ENCODE measurements at regions not wholly inside any gene's neighbourhood (a gene's known extent, or its start where the extent isn't known, plus 50 kb on each side); places are given as distances from the start of the nearest gene placed in this dataset.
"Not testable (repeated sequence)": the region's sequence is repeated elsewhere in the genome, so short reads cannot be mapped to it uniquely, and the experiment has no call there.

DNA sequence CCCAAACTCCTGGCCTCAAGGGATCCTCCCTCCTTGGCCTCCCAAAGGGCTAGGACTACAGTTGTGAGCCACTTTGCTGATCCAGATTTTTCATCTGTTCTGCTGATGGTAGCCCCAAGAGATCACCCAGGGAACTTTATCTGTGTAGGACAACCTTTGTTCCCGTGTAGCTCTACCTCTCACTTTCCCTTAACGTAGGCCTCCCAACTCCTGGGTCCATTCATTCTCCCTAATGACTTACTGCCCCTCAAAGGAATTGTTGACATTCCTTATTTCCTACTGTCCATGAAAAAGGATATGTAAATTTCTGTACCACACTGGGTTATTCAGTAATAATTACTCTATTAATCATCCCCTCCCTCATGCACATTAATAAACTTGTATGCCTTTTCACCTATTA, 51.0 kb upstream of the PHF24 start:
- DNase-seq, result no peak

DNA sequence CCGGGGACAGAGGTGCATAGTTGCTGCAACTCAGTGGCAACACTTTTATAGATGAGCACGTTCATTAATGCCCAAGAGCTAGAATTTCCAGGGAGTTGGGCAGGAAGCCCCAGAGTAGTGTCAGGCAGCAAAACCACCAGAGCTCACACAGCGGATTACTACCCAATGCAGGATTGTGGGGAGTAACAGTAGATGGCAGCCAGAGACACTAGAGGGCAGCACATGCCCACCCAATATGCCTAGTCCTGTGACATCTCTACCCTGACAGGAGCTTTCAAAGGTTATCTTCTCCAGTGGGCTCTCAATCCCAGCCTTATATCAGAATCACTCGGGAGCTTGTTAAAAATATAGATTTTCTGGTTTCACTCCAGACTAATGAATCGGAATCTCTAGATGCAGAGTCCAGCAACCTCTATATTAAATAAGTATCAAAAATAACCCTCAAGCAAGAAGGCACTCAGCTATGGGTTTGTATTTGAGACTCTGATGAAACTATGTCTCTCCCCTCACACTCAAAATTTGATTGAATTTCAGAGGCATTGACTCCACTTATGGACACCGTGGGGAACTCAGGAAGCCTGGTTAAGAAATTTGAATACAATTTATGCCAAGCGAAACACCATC, 58.4 kb upstream of the PHF24 start:
- DNase-seq, result peak; percentile 80

DNA sequence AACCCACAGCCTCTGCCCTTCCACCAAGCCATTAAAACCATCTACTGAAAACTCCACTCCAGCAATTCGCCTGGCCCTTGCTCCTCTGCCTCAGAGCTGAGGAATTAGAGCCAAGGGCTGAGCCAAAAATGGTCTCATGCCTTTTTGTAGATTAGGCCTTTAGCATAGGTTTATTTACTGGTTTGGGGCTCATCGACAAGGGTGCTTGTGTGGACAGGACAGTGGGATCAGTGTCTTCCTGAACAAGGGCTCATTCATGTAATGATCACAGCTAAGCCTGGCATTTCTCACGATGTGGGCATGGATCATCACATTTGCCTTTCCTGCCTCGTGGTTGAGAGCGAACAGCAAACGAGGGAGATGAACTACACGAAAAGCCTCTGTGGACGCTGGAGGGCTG, 59.2 kb upstream of the PHF24 start:
- DNase-seq, result no peak

DNA sequence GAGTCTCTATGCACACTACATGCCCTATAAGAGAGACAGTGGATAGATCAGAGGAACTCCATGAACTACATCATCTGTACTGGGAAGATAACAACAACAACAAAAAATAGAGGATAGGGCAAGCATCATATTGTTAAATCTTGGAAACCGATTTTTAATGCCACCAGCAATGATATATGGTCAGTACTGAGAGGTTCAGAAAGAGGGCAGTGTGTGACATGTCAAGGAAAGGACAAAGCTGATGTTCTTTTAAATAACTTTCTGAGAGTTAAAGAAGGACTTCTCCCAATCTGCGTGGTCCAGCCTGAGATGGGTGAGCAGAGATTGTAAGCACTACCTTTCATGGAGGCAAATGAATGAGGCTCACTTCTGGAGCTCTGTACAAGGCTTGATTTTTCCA, 62.0 kb upstream of the PHF24 start:
- DNase-seq, result no peak

DNA sequence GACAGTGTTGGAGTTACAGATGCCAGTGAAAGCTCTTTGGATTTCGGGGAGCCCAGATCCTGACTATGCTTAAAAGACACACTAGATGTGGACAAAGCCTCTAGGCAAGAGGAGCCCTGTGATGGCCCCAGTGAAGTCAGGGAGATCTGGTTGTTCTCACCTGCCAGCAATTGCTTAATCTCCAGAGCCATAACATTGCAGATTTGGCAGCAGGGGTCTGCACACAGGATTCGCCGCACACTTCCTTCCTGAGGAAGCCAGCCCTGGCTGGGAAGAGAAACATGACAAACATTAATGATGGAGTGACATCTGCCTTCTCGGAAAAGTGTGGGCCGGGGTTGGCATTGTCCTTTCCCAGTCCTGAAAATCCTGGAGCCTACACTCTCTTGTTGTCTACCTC, 65.2 kb upstream of the PHF24 start:
- no peak for DNase-seq

DNA sequence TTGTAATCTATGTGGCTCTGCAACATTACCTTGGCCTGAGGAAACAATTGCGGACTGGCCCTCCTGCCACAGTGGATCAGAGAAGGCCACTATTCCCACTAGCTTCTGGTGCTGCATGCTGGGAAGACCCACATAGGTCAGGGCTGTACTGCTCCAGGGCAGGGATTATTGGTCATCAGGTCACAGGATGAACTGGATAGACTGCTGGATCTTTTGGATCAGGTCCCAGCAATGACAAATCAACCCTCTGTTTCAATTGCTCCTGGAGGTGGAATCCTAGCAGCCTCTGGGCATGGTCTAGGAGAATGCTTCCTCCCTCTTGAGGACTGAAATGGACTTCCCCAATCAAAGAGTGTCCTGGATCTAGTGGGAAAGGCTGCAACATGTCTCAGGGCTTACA, 66.7 kb upstream of the PHF24 start:
- DNase-seq, result no peak

DNA sequence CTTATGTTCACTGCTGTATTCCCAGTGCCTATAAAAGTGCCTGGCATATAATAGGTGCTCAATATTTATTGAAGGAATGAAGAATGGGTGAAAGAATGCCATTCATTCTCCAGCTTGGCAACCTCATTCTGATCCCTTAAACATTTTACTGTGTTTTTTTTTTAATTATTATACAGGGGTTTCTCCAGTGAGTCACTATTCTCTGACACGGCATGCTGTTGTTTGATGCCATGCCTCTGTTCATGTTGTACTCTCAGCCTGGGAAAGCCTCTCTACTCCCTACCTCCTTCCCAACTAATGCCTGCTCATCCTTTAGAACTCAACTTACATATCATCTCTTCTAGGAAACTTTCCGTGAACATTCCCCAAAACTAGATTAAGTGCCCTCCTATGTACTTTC, 70.2 kb upstream of the PHF24 start:
- DNase-seq, result no peak

DNA sequence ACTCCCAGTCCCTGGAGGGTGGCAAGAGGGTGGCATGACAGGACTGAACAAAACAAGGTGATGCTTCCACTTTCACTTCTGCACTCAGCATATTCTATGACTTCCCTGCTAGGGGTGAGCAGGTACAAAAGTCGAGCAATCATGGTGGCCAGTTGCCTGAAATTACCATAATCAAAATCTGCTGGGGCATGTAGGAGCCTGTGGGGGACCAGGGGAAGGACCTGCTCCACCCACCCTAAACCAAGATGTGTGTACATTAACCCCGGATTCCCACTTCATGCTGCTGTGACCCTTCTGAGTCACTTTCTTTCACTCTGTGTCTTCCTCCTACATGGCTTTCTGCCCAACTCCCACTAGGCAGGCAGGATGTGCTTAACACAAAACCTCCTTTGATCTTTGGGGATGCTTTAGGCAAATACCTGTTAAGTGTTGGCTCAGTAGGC, 73.3 kb upstream of the PHF24 start:
- peak; percentile 17 for DNase-seq

DNA sequence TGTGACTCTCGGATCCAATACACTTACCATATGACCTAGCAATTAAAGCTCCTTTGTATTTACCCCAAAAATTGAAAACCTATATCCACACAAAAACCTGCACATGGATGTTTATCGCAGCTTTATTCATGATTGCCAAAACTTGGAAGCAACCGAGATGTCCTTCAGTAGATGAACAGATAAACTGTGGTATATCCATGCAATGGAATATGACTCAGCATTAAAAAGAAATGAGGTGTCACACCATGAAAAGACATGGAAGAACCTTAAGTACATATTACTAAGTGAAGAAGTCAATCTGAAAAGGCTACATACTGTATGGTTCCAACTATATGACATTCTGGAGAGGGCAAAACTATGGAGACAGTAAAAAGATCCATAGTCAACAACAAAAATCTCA, 82.0 kb upstream of the PHF24 start:
- DNase-seq, result no peak

DNA sequence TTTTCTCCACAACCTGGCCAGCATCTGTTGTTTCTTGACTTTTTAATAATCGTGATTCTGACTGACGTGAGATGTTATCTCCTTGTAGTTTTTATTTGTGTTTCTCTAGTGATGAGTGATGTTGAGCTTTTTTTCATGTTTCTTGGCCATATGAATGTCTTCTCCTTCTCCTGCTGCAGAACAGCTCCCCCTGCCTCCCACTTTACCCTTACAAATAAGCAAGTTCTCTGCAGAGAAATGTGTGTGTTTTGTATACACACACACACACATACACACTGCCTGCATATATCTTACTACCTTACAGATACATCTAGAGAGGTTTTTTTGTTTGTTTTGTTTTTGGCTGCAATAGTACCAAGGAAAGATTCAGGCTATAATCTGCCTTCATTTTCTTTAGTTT, 88.7 kb upstream of the PHF24 start:
- DNase-seq, result no peak

DNA sequence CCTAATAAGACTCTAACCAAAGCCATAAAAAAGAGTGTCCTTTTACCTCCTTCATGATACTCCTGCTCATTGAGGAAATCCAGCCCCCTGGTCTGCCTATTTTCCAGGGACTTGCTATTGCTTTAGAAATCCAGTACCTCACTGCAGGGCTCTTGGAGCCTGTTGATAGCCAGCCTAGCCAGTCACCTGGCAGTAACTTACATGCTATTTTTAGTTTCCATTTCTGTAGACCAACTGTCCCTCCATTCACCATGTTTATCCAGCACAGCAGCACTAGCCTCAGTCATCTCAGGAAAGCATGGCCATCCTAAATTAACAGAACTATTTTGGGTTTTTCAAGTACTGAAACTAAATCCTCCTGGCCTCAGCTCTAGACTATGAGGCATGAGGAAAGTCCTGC, 91.5 kb upstream of the PHF24 start:
- no peak for DNase-seq

DNA sequence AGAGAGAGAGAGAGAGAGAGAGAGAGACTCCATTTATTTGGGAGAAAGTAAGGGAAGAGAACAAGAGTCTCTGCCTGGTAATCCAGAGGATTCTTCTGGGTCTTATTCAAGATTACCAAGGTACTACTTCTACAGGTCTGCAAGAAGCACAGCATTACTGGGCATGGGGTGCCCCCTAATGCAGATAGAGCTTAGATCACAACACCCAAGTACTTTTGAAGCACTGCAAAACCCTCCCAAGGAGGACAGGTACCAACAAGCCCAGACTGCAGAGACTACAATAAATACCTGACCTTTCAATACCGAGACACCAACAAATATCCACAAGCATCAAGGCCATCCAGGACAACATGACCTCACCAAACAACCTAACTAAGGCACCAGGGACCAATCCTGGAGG, 94.7 kb upstream of the PHF24 start:
- DNase-seq, result no peak

DNA sequence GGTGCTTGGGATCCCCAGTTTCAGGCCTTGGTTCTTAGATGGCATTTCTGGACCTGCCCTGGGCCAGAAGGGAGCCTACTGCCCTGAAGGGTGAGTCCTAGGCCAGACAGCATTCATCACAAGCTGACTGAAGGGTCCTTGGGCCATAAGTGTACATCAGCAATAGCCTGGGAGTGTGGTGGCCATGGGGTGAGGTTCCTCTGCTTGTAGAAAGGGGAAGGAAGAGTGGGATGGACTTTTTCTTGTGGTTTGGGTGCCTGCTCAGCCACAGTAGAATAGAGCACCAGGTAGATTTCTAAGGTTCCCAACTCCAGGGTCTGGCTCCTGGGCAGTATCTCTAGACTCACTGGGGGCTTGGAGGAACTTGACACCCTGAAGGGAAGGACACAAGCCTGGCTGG, 95.2 kb upstream of the PHF24 start:
- no peak for DNase-seq

DNA sequence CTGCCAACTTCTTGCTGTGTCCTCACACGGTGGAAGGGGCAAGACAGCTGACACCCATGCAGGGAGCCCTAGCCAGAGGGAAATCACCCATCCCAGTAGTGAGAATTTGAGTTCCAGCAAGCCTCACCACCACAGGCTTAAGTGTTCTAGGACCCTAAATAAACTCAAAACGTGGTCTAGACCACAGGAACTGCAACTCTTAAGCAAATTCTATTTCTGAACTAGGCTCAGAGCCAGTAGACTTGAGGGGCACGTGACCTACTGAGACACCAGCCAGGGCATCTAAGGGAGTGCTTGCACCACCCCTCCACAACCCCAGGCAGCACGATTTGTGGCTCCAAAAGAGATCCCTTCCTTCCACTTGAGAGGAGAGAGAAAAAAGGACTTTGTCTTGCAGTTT, 96.0 kb upstream of the PHF24 start:
- DNase-seq, result no peak

DNA sequence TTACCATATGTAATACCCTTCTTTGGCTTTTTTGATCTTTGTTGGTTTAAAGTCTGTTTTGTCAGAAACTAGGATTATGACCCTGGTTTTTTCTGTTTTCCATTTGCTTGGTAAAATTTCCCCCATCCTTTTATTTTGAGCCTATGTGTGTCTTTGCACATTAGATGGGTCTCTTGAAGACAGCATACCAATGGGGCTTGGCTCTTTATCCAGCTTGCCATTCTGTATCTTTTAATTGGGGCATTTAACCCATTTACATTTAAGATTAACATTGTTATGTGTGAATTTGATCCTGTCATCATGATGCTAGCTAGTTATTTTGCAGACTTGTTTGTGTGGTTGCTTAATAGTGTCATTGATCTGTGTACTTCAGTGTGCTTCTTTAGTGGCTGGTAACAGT, 103.1 kb upstream of the PHF24 start:
- DNase-seq, result not testable (repeated sequence)

DNA sequence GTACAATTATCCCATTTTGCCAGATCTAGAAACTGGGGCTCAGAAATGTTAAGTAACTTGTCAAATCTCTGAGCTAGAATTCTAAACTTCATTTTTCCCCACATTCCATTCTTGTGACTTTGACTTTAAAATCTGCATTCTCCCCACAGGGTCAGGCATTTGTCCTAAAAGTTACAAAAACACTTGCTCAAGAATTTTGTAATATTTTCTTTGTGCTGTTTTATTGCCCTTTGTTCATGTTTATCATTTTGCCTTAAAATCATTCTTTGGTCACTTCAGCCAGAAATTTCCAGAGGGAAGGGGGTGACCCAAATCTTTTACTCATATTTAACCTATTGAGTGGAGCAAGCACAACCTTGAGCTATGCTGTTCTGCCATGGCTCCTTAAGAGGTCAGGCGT, 120.1 kb upstream of the CCL21 start:
- no peak for DNase-seq

DNA sequence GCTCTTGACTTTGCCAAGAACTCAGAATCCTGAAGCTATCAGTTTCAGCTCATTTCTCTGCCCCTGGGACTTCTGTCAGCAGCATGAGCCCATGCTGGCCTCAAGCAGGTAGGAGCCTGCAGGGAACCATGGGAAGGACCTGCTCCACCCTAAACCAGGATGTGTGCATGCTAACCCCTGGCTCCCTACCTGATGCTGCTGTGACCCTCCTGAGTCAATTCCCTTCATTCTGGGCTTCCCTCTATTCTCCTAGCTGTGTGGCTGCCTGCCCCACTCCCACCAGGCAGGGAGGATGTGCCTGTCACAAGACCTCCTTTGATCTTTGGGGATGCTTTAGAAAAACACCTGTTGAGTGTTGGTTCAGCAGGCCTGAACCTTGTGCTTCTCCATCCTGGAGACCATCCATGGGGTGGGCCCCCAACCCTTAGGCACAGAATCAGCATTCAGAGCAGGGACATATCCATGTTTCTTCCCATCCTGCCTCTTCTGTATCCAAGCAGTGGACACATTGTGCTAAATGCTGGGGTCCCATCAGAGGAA, 117.1 kb upstream of the CCL21 start:
- no peak for DNase-seq

DNA sequence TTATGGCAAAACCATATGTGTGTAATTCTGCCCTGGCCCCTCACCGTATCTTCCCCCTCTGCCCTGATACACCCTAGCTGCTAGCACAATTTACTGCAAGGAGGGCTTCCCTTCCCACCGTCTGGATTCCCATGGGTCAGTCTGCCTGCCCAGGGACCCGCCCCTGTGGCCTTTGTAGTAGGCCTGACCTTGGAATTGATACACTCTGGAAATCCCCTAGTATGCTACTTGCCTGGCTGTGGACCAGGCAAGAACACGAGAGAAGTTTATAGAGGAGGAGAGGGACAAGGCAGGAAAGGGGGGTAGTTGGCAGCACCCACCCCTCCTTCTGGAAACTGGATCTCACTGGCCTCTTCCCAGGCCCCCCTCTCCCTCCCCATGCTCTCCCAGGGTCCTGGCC, 115.8 kb upstream of the CCL21 start:
- no peak for DNase-seq

DNA sequence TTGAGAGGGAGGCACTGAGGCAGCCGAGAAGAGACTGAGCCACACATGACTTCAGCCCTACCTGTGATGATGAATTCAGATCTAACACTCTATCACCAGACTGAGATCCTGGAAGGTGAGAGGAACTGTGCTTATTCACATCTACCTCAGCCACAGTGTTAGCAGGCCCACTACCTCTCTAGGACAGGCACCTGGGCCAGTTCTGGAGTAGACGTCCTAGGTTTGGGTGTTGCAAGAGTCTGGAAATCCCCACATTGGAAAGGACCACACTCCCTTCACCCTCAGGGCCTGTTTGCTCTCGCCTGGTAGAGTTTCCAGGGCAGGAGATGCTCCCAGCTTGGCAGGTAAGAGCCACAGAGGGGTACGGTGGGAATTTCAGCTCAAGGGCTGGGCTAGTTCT, 113.8 kb upstream of the CCL21 start:
- DNase-seq, result no peak

DNA sequence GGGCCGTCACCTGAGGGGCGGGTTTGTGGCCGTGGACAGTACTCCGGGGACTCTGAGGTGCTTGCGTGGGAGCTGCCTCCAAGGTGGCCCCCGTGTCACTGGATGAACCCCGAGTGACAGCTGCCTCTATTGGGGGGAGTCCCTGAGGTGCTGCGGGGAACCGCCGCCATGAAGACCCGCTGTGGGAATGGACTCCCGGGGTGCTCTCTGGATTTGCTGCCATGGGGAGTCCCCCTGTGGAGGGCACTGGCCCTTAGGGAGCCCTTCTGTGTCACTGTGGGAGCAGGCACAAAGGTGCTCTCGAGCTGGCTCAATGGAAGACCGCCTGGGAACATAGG, 100.2 kb upstream of the CCL21 start:
- DNase-seq, result no peak

DNA sequence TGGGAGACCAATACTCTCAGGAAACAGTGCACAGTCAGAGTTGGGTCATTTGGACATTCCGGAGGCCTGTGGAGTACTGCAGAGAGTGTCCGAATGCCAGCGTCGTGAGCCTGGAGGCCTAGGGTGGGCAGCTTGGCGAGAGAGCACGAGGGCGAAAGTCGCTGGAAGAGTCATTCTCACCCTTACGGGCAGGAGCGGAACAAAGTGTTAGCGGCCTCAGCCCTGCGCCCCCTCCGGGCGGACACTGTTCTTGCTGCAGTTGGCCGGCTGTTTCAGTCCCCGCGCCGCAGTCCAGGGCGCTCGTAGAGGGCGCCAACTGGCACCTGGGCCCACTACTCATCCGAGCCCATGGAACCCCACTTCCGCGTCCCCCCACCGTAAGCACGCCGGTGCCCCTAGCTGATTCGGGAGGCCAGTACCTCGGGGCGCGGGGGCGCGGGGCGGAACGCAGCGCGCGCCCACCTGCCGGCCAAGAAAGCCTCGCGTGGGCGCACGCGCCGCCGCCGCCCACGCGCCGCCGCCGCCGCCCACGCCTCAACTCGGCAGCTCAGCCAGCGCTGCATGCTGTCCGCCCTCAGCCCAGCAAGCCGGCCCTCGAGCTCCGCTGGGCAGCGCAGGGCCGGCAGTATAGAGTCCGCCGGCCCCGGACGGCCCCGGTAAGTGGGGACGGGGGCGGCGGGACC, 99.7 kb upstream of the CCL21 start:
- DNase-seq, result no peak

DNA sequence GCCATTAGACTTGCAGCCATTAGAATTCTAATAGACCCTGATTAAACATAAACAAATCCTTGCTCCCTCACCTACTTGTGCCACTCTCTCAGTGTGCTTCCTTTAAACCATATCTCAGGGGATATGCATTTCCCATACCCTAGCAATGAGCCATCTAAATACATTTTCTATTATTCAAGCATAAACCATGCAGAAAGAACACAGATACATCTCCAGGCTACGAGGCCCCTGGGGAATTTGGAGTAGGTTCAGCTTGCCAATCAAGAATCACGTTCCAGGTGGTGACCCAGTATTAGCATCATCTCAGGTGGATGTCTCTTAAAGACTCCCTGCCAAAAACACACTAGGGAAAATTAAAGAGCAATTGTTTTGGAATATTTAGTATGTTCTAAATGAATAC, 93.0 kb upstream of the CCL21 start:
- no peak for DNase-seq

DNA sequence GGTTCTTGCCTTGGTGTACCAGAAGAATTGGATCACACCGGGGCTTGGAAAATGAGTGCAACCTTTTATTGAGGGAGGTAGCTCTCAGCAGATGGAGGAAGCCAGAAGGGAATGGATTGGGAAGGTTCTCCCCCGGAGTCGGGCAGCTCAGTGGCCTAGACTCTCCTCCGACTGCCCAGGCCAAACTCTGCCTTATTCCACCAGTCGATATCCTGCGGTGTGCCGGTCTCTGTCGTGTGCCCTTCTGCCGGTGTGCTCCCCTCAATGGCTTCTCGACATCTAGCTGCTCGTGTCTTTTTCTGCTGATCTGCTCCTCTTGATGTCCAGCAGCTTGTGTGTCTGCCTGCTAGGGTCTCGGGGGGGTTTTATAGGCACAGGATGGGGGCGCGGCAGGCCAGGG, 87.4 kb upstream of the CCL21 start:
- no peak for DNase-seq

DNA sequence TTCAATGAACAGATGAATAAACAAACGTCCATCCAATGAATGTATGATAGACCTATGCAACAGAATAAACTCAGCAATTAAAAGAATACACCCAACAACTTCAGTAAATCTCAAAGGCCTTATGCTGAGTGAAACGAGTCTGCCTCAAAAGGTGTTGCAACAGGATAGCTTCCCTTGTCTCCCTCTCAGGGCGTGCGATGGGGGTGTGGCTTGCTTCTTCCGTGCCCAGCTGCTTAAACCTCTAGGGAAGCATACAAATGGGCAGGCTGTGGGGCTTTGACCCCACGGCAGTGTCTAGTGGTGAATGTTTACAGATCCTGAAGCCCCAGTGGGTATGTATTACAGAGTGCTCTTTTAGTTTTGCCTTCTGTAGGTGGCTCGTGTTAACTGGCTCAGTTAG, 87.0 kb upstream of the CCL21 start:
- DNase-seq, result no peak

DNA sequence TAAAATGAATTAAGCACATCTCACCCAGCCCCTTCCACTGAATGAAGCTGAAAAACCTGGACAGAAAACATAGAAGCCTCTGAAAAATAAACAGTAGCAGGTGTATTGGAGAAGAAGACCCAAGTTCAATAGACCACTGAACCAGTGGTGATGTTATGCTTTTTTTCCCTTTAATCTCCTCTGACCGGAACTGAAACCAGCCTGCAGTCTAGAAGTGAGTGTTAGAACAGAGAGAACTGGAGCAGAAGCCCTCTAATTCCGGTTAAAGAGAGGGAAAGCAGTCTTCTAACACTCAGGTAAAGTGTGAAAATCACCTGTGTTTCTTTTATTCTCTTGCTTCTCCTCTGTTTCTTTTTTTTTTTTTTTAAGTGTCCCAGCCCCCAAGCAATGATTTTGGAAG, 83.5 kb upstream of the CCL21 start:
- no peak for DNase-seq
